T-helper 2 cell treated with Interferon-gamma antibody and Interleukin-4, amounts not matched to agents 5 μg/mL and 100 μg/mL, for 36 hours (primary cell): ENCODE measurements at regions not wholly inside any gene's neighbourhood (a gene's known extent, or its start where the extent isn't known, plus 50 kb on each side); places are given as distances from the start of the nearest gene placed in this dataset.
"Not testable (repeated sequence)": the region's sequence is repeated elsewhere in the genome, so short reads cannot be mapped to it uniquely, and the experiment has no call there.

Source experiments
- DNase-seq: peaks from one replicate; pipeline ENCODE4 v3.0.0; 2021; ENCODE audit warnings: low spot score
- H3K27ac Mint-ChIP-seq: one replicate; pipeline ENCODE4 v1.8.0; 2021; ENCODE audit warnings: mild to moderate bottlenecking, mixed read lengths
- H3K27me3 Mint-ChIP-seq: one replicate; pipeline ENCODE4 v1.8.0; 2021; ENCODE audit warnings: low read depth, mixed read lengths
- H3K36me3 Mint-ChIP-seq: one replicate; pipeline ENCODE4 v1.8.0; 2021; ENCODE audit warnings: low read depth, mixed read lengths
- H3K4me1 Mint-ChIP-seq: one replicate; pipeline ENCODE4 v1.8.0; 2021; ENCODE audit warnings: low read depth, mixed read lengths
- H3K4me3 Mint-ChIP-seq: one replicate; pipeline ENCODE4 v1.8.0; 2022; ENCODE audit warnings: mild to moderate bottlenecking, moderate library complexity, mixed read lengths
- H3K9me3 Mint-ChIP-seq: one replicate; pipeline ENCODE4 v1.8.0; 2021; ENCODE audit warnings: mixed read lengths

GRCh38 chr5:82549263-82549662, 271.1 kb upstream of the RPS23 start:
- Mint-ChIP-seq H3K9me3 (no peaks in the 10 kb centered on the region), H3K4me1 (no peaks in the 10 kb centered on the region), H3K4me3 (no peak overlapping the region), H3K27me3 (peaks cover 9% of the 10 kb centered on the region), H3K36me3 (no peaks in the 10 kb centered on the region), H3K27ac (no peak overlapping the region)
- no peak for DNase-seq

GRCh38 chr5:82544004-82544403, 265.9 kb upstream of the RPS23 start:
- Mint-ChIP-seq H3K4me1 (no peaks in the 10 kb centered on the region), H3K36me3 (no peaks in the 10 kb centered on the region), H3K4me3 (no peak overlapping the region), H3K9me3 (no peaks in the 10 kb centered on the region), H3K27ac (no peak overlapping the region), H3K27me3 (peaks cover 6% of the 10 kb centered on the region)
- DNase-seq = no peak

GRCh38 chr5:82540301-82540700, 262.1 kb upstream of the RPS23 start:
- H3K4me3 Mint-ChIP-seq = no peak overlapping the region
- H3K9me3 Mint-ChIP-seq = no peaks in the 10 kb centered on the region

GRCh38 chr5:82538339-82539034, 260.3 kb upstream of the RPS23 start:
- Mint-ChIP-seq H3K4me3 (no peak overlapping the region), H3K9me3 (no peaks in the 10 kb centered on the region), H3K36me3 (no peaks in the 10 kb centered on the region), H3K4me1 (no peaks in the 10 kb centered on the region), H3K27ac (no peak overlapping the region), H3K27me3 (peaks cover 5% of the 10 kb centered on the region)
- DNase-seq = no peak

More at GRCh38 chr5:82540301-82540700, 262.1 kb upstream of the RPS23 start:
- Mint-ChIP-seq H3K27ac (no peak overlapping the region), H3K27me3 (peaks cover 3% of the 10 kb centered on the region), H3K4me1 (no peaks in the 10 kb centered on the region), H3K36me3 (no peaks in the 10 kb centered on the region)
- no peak for DNase-seq

- Mint-ChIP-seq H3K36me3 (no peaks in the 10 kb centered on the region), H3K9me3 (no peaks in the 10 kb centered on the region), H3K4me3 (no peak overlapping the region), H3K4me1 (no peaks in the 10 kb centered on the region), H3K27me3 (peaks cover 5% of the 10 kb centered on the region), H3K27ac (no peak overlapping the region)
- DNase-seq = no peak
These were observed 259.6 kb upstream of the RPS23 start for GRCh38 chr5:82537687-82538306.

- no peak overlapping the region for H3K4me3 Mint-ChIP-seq
- DNase-seq = no peak
- no peaks in the 10 kb centered on the region for H3K36me3 Mint-ChIP-seq
- peaks cover 3% of the 10 kb centered on the region for H3K27me3 Mint-ChIP-seq
- no peak overlapping the region for H3K27ac Mint-ChIP-seq
- peaks cover 21% of the 10 kb centered on the region for H3K9me3 Mint-ChIP-seq
- no peaks in the 10 kb centered on the region for H3K4me1 Mint-ChIP-seq
These were observed 256.8 kb upstream of the RPS23 start for GRCh38 chr5:82534986-82535385.

- H3K9me3 Mint-ChIP-seq = peaks cover 30% of the 10 kb centered on the region
- H3K36me3 Mint-ChIP-seq, DNase-seq, H3K27me3 Mint-ChIP-seq, H3K4me1 Mint-ChIP-seq, H3K4me3 Mint-ChIP-seq, H3K27ac Mint-ChIP-seq: not testable (repeated sequence)
These were observed 253.9 kb upstream of the RPS23 start for GRCh38 chr5:82532075-82532474.

GRCh38 chr5:82526540-82526939, 248.4 kb upstream of the RPS23 start:
- Mint-ChIP-seq H3K4me3 (no peak overlapping the region), H3K27me3 (no peaks in the 10 kb centered on the region), H3K9me3 (peaks cover 26% of the 10 kb centered on the region), H3K36me3 (no peaks in the 10 kb centered on the region), H3K27ac (no peak overlapping the region), H3K4me1 (peaks cover 6% of the 10 kb centered on the region)
- DNase-seq = no peak

- Mint-ChIP-seq H3K27ac (no peak overlapping the region), H3K4me3 (no peak overlapping the region), H3K36me3 (no peaks in the 10 kb centered on the region), H3K27me3 (no peaks in the 10 kb centered on the region), H3K4me1 (peaks cover 6% of the 10 kb centered on the region), H3K9me3 (peaks cover 17% of the 10 kb centered on the region)
- DNase-seq = no peak
These were observed 247.5 kb upstream of the RPS23 start for GRCh38 chr5:82525626-82526025.

GRCh38 chr5:82523633-82524032, 245.5 kb upstream of the RPS23 start:
- H3K4me3 Mint-ChIP-seq = no peak overlapping the region

GRCh38 chr5:82522897-82523296, 244.7 kb upstream of the RPS23 start:
- H3K27me3 Mint-ChIP-seq = no peaks in the 10 kb centered on the region
- DNase-seq = no peak
- H3K9me3 Mint-ChIP-seq = peaks cover 6% of the 10 kb centered on the region
- peaks cover 6% of the 10 kb centered on the region for H3K4me1 Mint-ChIP-seq
- no peak overlapping the region for H3K4me3 Mint-ChIP-seq
- H3K36me3 Mint-ChIP-seq = no peaks in the 10 kb centered on the region
- no peak overlapping the region for H3K27ac Mint-ChIP-seq

More at GRCh38 chr5:82523633-82524032, 245.5 kb upstream of the RPS23 start:
- no peak overlapping the region for H3K27ac Mint-ChIP-seq
- DNase-seq = no peak
- no peaks in the 10 kb centered on the region for H3K27me3 Mint-ChIP-seq
- H3K9me3 Mint-ChIP-seq = peaks cover 10% of the 10 kb centered on the region
- peaks cover 6% of the 10 kb centered on the region for H3K4me1 Mint-ChIP-seq
- H3K36me3 Mint-ChIP-seq = no peaks in the 10 kb centered on the region

- H3K4me3 Mint-ChIP-seq = no peak overlapping the region
- no peak overlapping the region for H3K27ac Mint-ChIP-seq
- peaks cover 4% of the 10 kb centered on the region for H3K4me1 Mint-ChIP-seq
- H3K36me3 Mint-ChIP-seq = no peaks in the 10 kb centered on the region
- no peaks in the 10 kb centered on the region for H3K9me3 Mint-ChIP-seq
- H3K27me3 Mint-ChIP-seq = no peaks in the 10 kb centered on the region
- no peak for DNase-seq
These were observed 243.4 kb upstream of the RPS23 start for GRCh38 chr5:82521431-82522051.

GRCh38 chr5:82519558-82519957, 241.4 kb upstream of the RPS23 start:
- no peak overlapping the region for H3K27ac Mint-ChIP-seq
- DNase-seq = no peak
- H3K4me3 Mint-ChIP-seq = no peak overlapping the region
- H3K4me1 Mint-ChIP-seq = no peaks in the 10 kb centered on the region
- H3K36me3 Mint-ChIP-seq = no peaks in the 10 kb centered on the region
- H3K9me3 Mint-ChIP-seq = no peaks in the 10 kb centered on the region
- no peaks in the 10 kb centered on the region for H3K27me3 Mint-ChIP-seq

GRCh38 chr5:82517544-82518075, 239.5 kb upstream of the RPS23 start:
- no peak overlapping the region for H3K4me3 Mint-ChIP-seq
- no peaks in the 10 kb centered on the region for H3K9me3 Mint-ChIP-seq
- no peak for DNase-seq
- H3K4me1 Mint-ChIP-seq = no peaks in the 10 kb centered on the region
- H3K27me3 Mint-ChIP-seq = no peaks in the 10 kb centered on the region
- no peak overlapping the region for H3K27ac Mint-ChIP-seq
- no peaks in the 10 kb centered on the region for H3K36me3 Mint-ChIP-seq
